ENCODE measurements at regions not wholly inside any gene's neighbourhood (a gene's known extent, or its start where the extent isn't known, plus 50 kb on each side); places are given as distances from the start of the nearest gene placed in this dataset.

- Histone ChIP-seq H3K36me3 (no peaks in the 10 kb centered on the region), H3K4me1 (no peaks in the 10 kb centered on the region), H3K9me3 (no peaks in the 10 kb centered on the region), H3K27ac (no peak overlapping the region), H3K27me3 (no peaks in the 10 kb centered on the region), H3K4me3 (no peak overlapping the region)
- DNase-seq: no peak
- no peak for TF ChIP-seq POLR2A (IDR thresholded peaks at IDR 0.05)
- TF ChIP-seq CTCF (IDR thresholded peaks at IDR 0.05): no peak
These were observed 88.4 kb upstream of the SLC25A13 start for GRCh38 chr7:96410126-96410839.

- no peaks in the 10 kb centered on the region for H3K36me3 ChIP-seq
- H3K27ac ChIP-seq: no peak overlapping the region
- no peak overlapping the region for H3K4me3 ChIP-seq
- DNase-seq: no peak
- TF ChIP-seq POLR2A (IDR thresholded peaks at IDR 0.05) (no peak), CTCF (IDR thresholded peaks at IDR 0.05) (no peak)
- H3K4me1 ChIP-seq: no peaks in the 10 kb centered on the region
- H3K27me3 ChIP-seq: no peaks in the 10 kb centered on the region
- no peaks in the 10 kb centered on the region for H3K9me3 ChIP-seq
These were observed 87.0 kb upstream of the SLC25A13 start for GRCh38 chr7:96408881-96409280.

GRCh38 chr7:96407427-96407826 lies 85.5 kb upstream of the SLC25A13 start:
- no peaks in the 10 kb centered on the region for H3K27me3 ChIP-seq
- no peak overlapping the region for H3K27ac ChIP-seq
- DNase-seq: no peak
- H3K9me3 ChIP-seq: no peaks in the 10 kb centered on the region
- TF ChIP-seq CTCF (IDR thresholded peaks at IDR 0.05) (no peak), POLR2A (IDR thresholded peaks at IDR 0.05) (no peak)
- H3K36me3 ChIP-seq: no peaks in the 10 kb centered on the region
- no peaks in the 10 kb centered on the region for H3K4me1 ChIP-seq
- no peak overlapping the region for H3K4me3 ChIP-seq

GRCh38 chr7:96402913-96403312 lies 81.0 kb upstream of the SLC25A13 start:
- Histone ChIP-seq H3K27me3 (no peaks in the 10 kb centered on the region), H3K36me3 (no peaks in the 10 kb centered on the region), H3K27ac (no peak overlapping the region), H3K9me3 (no peaks in the 10 kb centered on the region), H3K4me3 (no peak overlapping the region), H3K4me1 (no peaks in the 10 kb centered on the region)
- no peak for DNase-seq
- TF ChIP-seq POLR2A (IDR thresholded peaks at IDR 0.05) (no peak), CTCF (IDR thresholded peaks at IDR 0.05) (no peak)

GRCh38 chr7:96401200-96401599 lies 79.3 kb upstream of the SLC25A13 start:
- no peak overlapping the region for H3K27ac ChIP-seq
- no peaks in the 10 kb centered on the region for H3K27me3 ChIP-seq
- no peak for TF ChIP-seq CTCF (IDR thresholded peaks at IDR 0.05)
- TF ChIP-seq POLR2A (IDR thresholded peaks at IDR 0.05): no peak
- DNase-seq: no peak
- no peaks in the 10 kb centered on the region for H3K9me3 ChIP-seq
- H3K4me1 ChIP-seq: no peaks in the 10 kb centered on the region
- H3K4me3 ChIP-seq: no peak overlapping the region
- H3K36me3 ChIP-seq: no peaks in the 10 kb centered on the region

GRCh38 chr7:96400518-96400917 lies 78.6 kb upstream of the SLC25A13 start:
- Histone ChIP-seq H3K4me3 (no peak overlapping the region), H3K27ac (no peak overlapping the region), H3K4me1 (no peaks in the 10 kb centered on the region), H3K27me3 (no peaks in the 10 kb centered on the region), H3K9me3 (no peaks in the 10 kb centered on the region), H3K36me3 (no peaks in the 10 kb centered on the region)
- no peak for DNase-seq
- TF ChIP-seq CTCF (IDR thresholded peaks at IDR 0.05) (no peak), POLR2A (IDR thresholded peaks at IDR 0.05) (no peak)

Data from Peyer's patch (tissue), 4 donors.